ENCODE measurements at regions not wholly inside any gene's neighbourhood (a gene's known extent, or its start where the extent isn't known, plus 50 kb on each side); places are given as distances from the start of the nearest gene placed in this dataset.

- TF ChIP-seq CTCF (IDR thresholded peaks at IDR 0.05) (no peak), POLR2A (IDR thresholded peaks at IDR 0.05) (no peak)
These were observed 180.2 kb upstream of the TNP1 start for GRCh38 chr2:217040099-217040498.
